K562 (cell line): ENCODE measurements at regions not wholly inside any gene's neighbourhood (a gene's known extent, or its start where the extent isn't known, plus 50 kb on each side); places are given as distances from the start of the nearest gene placed in this dataset.

Source experiments
- ATAC-seq: fragments of 200-7000 bp; cut with Tn5 transposase; 3 replicates; pipeline ENCODE4 v1.9.1; 2020; ENCODE audit warnings: moderate library complexity
- BruUV-seq: library from RNA; stranded (reverse); fragments of 400-500 nt; replicated peaks from 2 replicates; lab custom pipeline; 2021; lab: Mats Ljungman, UMichigan
- CTCF ChIA-PET: fragments of 300-600 bp; formaldehyde crosslinking; extraction: SDS; loops from one replicate; lab custom pipeline; 2021; ENCODE audit warnings: low intra/inter-chr PET ratio; lab: Yijun Ruan, JAX
- POLR2A ChIA-PET: fragments of 300-600, 350-650 bp; sonication (Branson Sonifier 250); formaldehyde crosslinking; extraction: SDS; loops from one replicate; lab custom pipeline; 2021; ENCODE audit warnings: antibody characterized with exemption, inconsistent platforms; lab: Yijun Ruan, JAX
- DNase-seq, 4 experiments: peaks; one replicate each; pipeline versions ENCODE4 v3.0.0 to v3.0.0-alpha.2; 2011 to 2018; ENCODE audit warnings: low spot score in 3 of 4, mixed read lengths in 3 of 4; ENCODE audit errors: extremely low read depth in 1 of 4
- FAIRE-seq: peaks from 2 replicates; lab custom pipeline; 2011; peaks lifted over from hg19 to GRCh38; lab: Jason Lieb, UNC
- H2AFZ ChIP-seq: 2 replicates; pipeline ENCODE4 v1.6.0; 2011; ENCODE audit warnings: low read depth, low read length, control low read depth, inconsistent platforms
- H3K27ac ChIP-seq: fragments of 200-600 bp; 3 replicates; pipeline ENCODE4 v1.8.0; 2011; ENCODE audit warnings: low read depth, mild to moderate bottlenecking, control low read depth, inconsistent platforms, low read length, moderate library complexity, mixed read lengths; ENCODE audit errors: extremely low read depth
- H3K27me3 ChIP-seq, 2 experiments: fragments of 300-600 bp in 1 of 2; 2 replicates in 1 of 2; 3 replicates in 1 of 2; pipeline versions ENCODE4 v1.6.0 to v1.8.0; 2011; ENCODE audit warnings: inconsistent platforms in 2 of 2, low read length in 2 of 2, mild to moderate bottlenecking in 1 of 2, mixed read lengths in 1 of 2, moderate library complexity in 1 of 2; ENCODE audit not compliant: control insufficient read depth in 2 of 2, insufficient read depth in 2 of 2
- H3K36me3 ChIP-seq: fragments of 300-600 bp; 3 replicates; pipeline ENCODE4 v1.8.0; 2011; ENCODE audit warnings: mild to moderate bottlenecking, low read length, inconsistent platforms; ENCODE audit not compliant: control insufficient read depth, insufficient read depth
- H3K4me1 ChIP-seq, 2 experiments: fragments of 200-600 bp in 1 of 2; replicated peaks in 1 of 2; 2 replicates in 1 of 2; 3 replicates in 1 of 2; pipeline versions ENCODE4 v1.5.1 to v1.8.0; 2011; ENCODE audit warnings: inconsistent platforms in 2 of 2, low read length in 2 of 2, mild to moderate bottlenecking in 1 of 2, mixed read lengths in 1 of 2, moderate library complexity in 1 of 2; ENCODE audit not compliant: control insufficient read depth in 2 of 2, insufficient read depth in 2 of 2
- H3K4me2 ChIP-seq: 2 replicates; pipeline ENCODE4 v1.6.1; 2011; ENCODE audit warnings: low read length, control low read depth, inconsistent platforms, mixed read lengths; ENCODE audit not compliant: insufficient read depth
- H3K4me3 ChIP-seq: fragments of 200-600 bp; sonication (generic), shearing (Covaris generic); 2 replicates; pipeline ENCODE4 v1.5.1; 2016; ENCODE audit warnings: control low read depth, inconsistent platforms
- H3K79me2 ChIP-seq: fragments of 200-600 bp; 3 replicates; pipeline ENCODE4 v1.8.0; 2011; ENCODE audit warnings: low read length, inconsistent platforms; ENCODE audit not compliant: control insufficient read depth, insufficient read depth
- H3K9ac ChIP-seq, 2 experiments: 2 replicates each; pipeline versions ENCODE4 v1.6.0 to v1.6.1; 2011; ENCODE audit warnings: low read depth in 2 of 2, low read length in 2 of 2, control low read depth in 1 of 2, inconsistent platforms in 1 of 2, mild to moderate bottlenecking in 1 of 2, mixed read lengths in 1 of 2; ENCODE audit not compliant: insufficient read depth in 1 of 2
- H3K9me1 ChIP-seq: one replicate; pipeline ENCODE4 v1.6.0; 2011; ENCODE audit warnings: inconsistent platforms, mild to moderate bottlenecking, low read length, moderate library complexity; ENCODE audit not compliant: control insufficient read depth, insufficient read depth
- H3K9me3 ChIP-seq: replicated peaks from 2 replicates; pipeline ENCODE4 v1.5.1; 2011; ENCODE audit warnings: low read depth, low read length, inconsistent platforms; ENCODE audit not compliant: control insufficient read depth, insufficient read depth
- H4K20me1 ChIP-seq: replicated peaks from 2 replicates; pipeline ENCODE4 v1.6.1; 2011; ENCODE audit warnings: low read length, inconsistent platforms, mixed read lengths; ENCODE audit not compliant: control insufficient read depth, insufficient read depth
- CBX8 ChIP-seq: fragments of 200-600 bp; sonication (generic); IDR thresholded peaks from 2 replicates; pipeline ENCODE4 v1.6.1; 2012; ENCODE audit warnings: borderline replicate concordance, mixed run types, low read depth, mild to moderate bottlenecking, moderate library complexity, mixed read lengths, low read length, control low read depth, inconsistent platforms; ENCODE audit not compliant: poor library complexity, severe bottlenecking; ENCODE audit errors: extremely low read depth
- CSDE1 ChIP-seq, 2 experiments: fragments of 450-650 bp; IDR thresholded peaks; 2 replicates each; pipeline ENCODE4 v1.6.1; 2016; ENCODE audit warnings: mild to moderate bottlenecking in 1 of 2
- DMBX1 ChIP-seq: fragments of 250-450 bp; sonication (Bioruptor Pico); IDR thresholded peaks from 2 replicates; pipeline ENCODE4 v1.8.0; 2022; ENCODE audit warnings: inconsistent platforms, mild to moderate bottlenecking, moderate library complexity, borderline replicate concordance
- ETV5 ChIP-seq: sonication (generic); formaldehyde crosslinking; IDR thresholded peaks from 2 replicates; pipeline ENCODE4 v1.4.0; 2020; ENCODE audit warnings: low read depth, mild to moderate bottlenecking, missing genetic modification reagents
- FOXJ2 ChIP-seq: fragments of 200-800 bp; sonication (Bioruptor generic); IDR thresholded peaks from 2 replicates; pipeline ENCODE4 v1.6.1; 2016; ENCODE audit warnings: missing genetic modification characterization, missing compliant biosample characterization
- GABPB2 ChIP-seq: fragments of 250-450 bp; sonication (Bioruptor Pico); conservative IDR thresholded peaks from 2 replicates; pipeline ENCODE4 v1.5.1; 2021; ENCODE audit warnings: mild to moderate bottlenecking
- IRF9 ChIP-seq: fragments of 450-650 bp; IDR thresholded peaks from 2 replicates; pipeline ENCODE4 v1.6.1; 2016; ENCODE audit warnings: missing biosample characterization, missing genetic modification characterization
- L3MBTL2 ChIP-seq: fragments of 450-650 bp; IDR thresholded peaks from 2 replicates; pipeline ENCODE4 v1.6.1; 2016; ENCODE audit warnings: mild to moderate bottlenecking, moderate library complexity
- PKNOX1 ChIP-seq: fragments of 450-650 bp; IDR thresholded peaks from 2 replicates; pipeline ENCODE4 v1.6.1; 2016
- ZNF316 ChIP-seq: fragments of 450-650 bp; IDR thresholded peaks from 2 replicates; pipeline ENCODE4 v1.6.1; 2016
- WGBS: fragments of 100-300 bp; shearing (Covaris generic); methylation state at CpG from one replicate; pipeline ENCODE4 v1.1.6; 2016; ENCODE audit warnings: low coverage, mixed read lengths; ENCODE audit not compliant: insufficient coverage; ENCODE audit errors: missing lambda C conversion rate; 5-methylcytosine and 5-hydroxymethylcytosine counted together
- in situ Hi-C: fragments of 300-500 bp; cut with MboI; formaldehyde crosslinking; loops from 4 replicates; pipeline ENCODE4 v1.15.0; 2018; ENCODE audit warnings: inconsistent platforms, mixed read lengths
- intact Hi-C: fragments of 100-400 bp; cut with micrococcal nuclease; formaldehyde crosslinking; loops from 2 replicates; pipeline ENCODE4 v1.14.2; 2022

GRCh38 chr20:60868316-60868891 lies 383.7 kb upstream of the CDH4 start (continued):
- TF ChIP-seq DMBX1 (CRISPR knock-in tag) (no peak), IRF9 (tag) (no peak), CBX8 (no peak), L3MBTL2 (no peak), CSDE1 (IDR thresholded peaks at IDR 0.05) (no peak), ETV5 (CRISPR knock-in tag) (no peak)

- Histone ChIP-seq H4K20me1 (no peaks in the 10 kb centered on the region), H3K9ac (no peak overlapping the region), H3K9me1 (no peaks in the 10 kb centered on the region), H3K4me3 (no peak overlapping the region), H3K4me1 (no peaks in the 10 kb centered on the region), H3K27ac (no peak overlapping the region), H3K9me3 (no peaks in the 10 kb centered on the region), H3K79me2 (no peaks in the 10 kb centered on the region), H3K36me3 (no peaks in the 10 kb centered on the region), H3K27me3 (peaks cover 0 to 10% of the 10 kb centered on the region in 2 experiments; a peak in 2 of 5 replicates), H2AFZ (no peak overlapping the region), H3K4me2 (no peak overlapping the region)
- 0% methylated on average over 11 of the region's 12 CpGs for WGBS
- intact Hi-C loops (no loop called here), in situ Hi-C loops (no loop called here)
- TF ChIP-seq ZNF316, result no peak
- no peak for TF ChIP-seq FOXJ2 (tag)
- no peak for TF ChIP-seq GABPB2 (CRISPR knock-in tag)
- TF ChIP-seq PKNOX1, result peak; percentile 34
- ChIA-PET CTCF (no interaction called here), POLR2A (no interaction called here)
- FAIRE-seq (no peak), DNase-seq (no peak), ATAC-seq (no peak)
- no TSS peak for BruUV-seq
Observed at GRCh38 chr20:60869087-60869486, 383.0 kb upstream of the CDH4 start.
